ENCODE measurements at regions not wholly inside any gene's neighbourhood (a gene's known extent, or its start where the extent isn't known, plus 50 kb on each side); places are given as distances from the start of the nearest gene placed in this dataset.

DNA sequence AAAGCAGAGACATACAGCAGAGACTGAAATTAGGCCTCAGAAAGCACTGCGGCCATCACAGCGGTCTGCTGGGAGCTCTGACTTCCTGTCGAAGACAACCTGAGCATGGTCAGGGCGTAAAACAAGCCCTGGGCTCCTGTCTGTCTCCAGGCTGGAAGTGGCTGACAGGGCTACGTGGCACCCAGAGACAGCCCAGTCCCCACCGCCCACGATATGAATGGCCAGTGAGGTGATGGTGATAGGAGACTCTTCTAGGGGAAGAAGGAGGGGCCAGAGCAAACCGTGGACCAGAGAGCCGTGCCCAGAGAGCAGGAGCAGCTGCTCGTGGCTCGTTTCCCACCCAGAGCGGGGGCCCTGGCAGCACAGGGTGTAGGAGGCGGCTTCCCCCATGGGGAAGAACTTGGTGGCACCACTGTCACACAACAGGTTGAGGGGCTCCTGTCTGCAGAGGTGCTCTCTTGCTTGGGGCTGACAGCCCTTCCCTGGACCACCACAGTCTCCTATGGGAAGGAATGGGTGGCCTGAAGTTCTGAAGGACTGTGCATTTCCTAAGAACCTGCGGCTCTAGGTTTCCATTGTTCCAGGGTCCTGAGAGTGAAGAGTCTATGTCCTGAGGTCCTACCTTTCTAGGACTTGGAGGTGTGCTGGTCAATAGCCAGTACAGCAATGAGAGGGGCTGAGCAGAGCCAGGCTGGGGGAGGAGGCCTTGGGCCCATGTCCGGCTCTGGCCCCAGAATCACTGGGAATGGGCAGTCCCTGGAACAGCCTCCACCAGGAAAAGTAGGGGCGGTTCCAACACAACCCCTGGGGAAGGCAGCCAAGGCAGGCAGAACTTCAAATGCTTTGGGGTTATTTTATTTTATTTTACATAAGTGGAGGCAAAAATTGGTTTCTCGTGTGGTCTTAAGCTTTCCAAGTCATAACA is 56.4 kb downstream of the BARX1 start:
- peaks cover 0 to 2% of the 10 kb centered on the region in 2 experiments; a peak in 2 of 5 replicates for H3K27me3 ChIP-seq (ENCODE audit: control insufficient read depth in 1 of 2, insufficient read depth in 2 of 2, low read length in 2 of 2)
- H3K4me3 ChIP-seq (replicated peaks in 1 of 3; ENCODE audit: insufficient read depth in 1 of 3, low read depth in 2 of 3, low read length in 3 of 3) = no peak overlapping the region
- WGBS (ENCODE audit: low lambda C conversion rate) = 53% methylated on average over 13 of the region's 17 CpGs
- FAIRE-seq (no peak), ATAC-seq (no peak), DNase-seq (ENCODE audit: low spot score) (no peak)
- no peaks in the 10 kb centered on the region for H3K36me3 ChIP-seq (replicated peaks in 1 of 2; ENCODE audit: control insufficient read depth in 1 of 2, insufficient read depth in 2 of 2, low read length in 2 of 2)
- intact Hi-C loops (cut with micrococcal nuclease; ENCODE audit: unreplicated experiment) = no loop called here
- H2AFZ ChIP-seq (ENCODE audit: low read length) = no peak overlapping the region
- no peak for TF ChIP-seq MEF2D (CRISPR knock-in tag; IDR thresholded peaks at IDR 0.05)
- no peak for TF ChIP-seq MBD4 (IDR thresholded peaks at IDR 0.05; ENCODE audit: borderline replicate concordance, low read length)
- no peak for TF ChIP-seq ZNF549 (CRISPR knock-in tag; IDR thresholded peaks at IDR 0.05)
- TF ChIP-seq, protein P1, sequence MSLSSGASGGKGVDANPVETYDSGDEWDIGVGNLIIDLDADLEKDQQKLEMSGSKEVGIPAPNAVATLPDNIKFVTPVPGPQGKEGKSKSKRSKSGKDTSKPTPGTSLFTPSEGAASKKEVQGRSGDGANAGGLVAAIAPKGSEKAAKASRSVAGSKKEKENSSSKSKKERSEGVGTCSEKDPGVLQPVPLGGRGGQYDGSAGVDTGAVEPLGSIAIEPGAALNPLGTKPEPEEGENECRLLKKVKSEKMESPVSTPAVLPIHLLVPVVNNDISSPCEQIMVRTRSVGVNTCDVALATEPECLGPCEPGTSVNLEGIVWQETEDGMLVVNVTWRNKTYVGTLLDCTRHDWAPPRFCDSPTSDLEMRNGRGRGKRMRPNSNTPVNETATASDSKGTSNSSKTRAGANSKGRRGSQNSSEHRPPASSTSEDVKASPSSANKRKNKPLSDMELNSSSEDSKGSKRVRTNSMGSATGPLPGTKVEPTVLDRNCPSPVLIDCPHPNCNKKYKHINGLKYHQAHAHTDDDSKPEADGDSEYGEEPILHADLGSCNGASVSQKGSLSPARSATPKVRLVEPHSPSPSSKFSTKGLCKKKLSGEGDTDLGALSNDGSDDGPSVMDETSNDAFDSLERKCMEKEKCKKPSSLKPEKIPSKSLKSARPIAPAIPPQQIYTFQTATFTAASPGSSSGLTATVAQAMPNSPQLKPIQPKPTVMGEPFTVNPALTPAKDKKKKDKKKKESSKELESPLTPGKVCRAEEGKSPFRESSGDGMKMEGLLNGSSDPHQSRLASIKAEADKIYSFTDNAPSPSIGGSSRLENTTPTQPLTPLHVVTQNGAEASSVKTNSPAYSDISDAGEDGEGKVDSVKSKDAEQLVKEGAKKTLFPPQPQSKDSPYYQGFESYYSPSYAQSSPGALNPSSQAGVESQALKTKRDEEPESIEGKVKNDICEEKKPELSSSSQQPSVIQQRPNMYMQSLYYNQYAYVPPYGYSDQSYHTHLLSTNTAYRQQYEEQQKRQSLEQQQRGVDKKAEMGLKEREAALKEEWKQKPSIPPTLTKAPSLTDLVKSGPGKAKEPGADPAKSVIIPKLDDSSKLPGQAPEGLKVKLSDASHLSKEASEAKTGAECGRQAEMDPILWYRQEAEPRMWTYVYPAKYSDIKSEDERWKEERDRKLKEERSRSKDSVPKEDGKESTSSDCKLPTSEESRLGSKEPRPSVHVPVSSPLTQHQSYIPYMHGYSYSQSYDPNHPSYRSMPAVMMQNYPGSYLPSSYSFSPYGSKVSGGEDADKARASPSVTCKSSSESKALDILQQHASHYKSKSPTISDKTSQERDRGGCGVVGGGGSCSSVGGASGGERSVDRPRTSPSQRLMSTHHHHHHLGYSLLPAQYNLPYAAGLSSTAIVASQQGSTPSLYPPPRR (CRISPR knock-in tag; IDR thresholded peaks at IDR 0.05; ENCODE audit: borderline replicate concordance) = no peak
- TF ChIP-seq SCMH1 (CRISPR knock-in tag; IDR thresholded peaks at IDR 0.05; ENCODE audit: borderline replicate concordance) = no peak
- TF ChIP-seq ZNF441 (CRISPR knock-in tag; IDR thresholded peaks at IDR 0.05; ENCODE audit: borderline replicate concordance) = no peak
- no peak for TF ChIP-seq KLF12 (CRISPR knock-in tag; IDR thresholded peaks at IDR 0.05; ENCODE audit: borderline replicate concordance)
- TF ChIP-seq TAF1 (CRISPR knock-in tag; IDR thresholded peaks at IDR 0.05) = no peak
- no peak for TF ChIP-seq CCDC6 (CRISPR knock-in tag; IDR thresholded peaks at IDR 0.05)
- TF ChIP-seq ZNF501 (CRISPR knock-in tag; IDR thresholded peaks at IDR 0.05) = no peak
- no peak for TF ChIP-seq ZNF138 (CRISPR knock-in tag; IDR thresholded peaks at IDR 0.05; ENCODE audit: low read depth)
- TF ChIP-seq REXO4 (CRISPR knock-in tag; IDR thresholded peaks at IDR 0.05; ENCODE audit: borderline replicate concordance) = no peak
- TF ChIP-seq FOXC1 (CRISPR knock-in tag; IDR thresholded peaks at IDR 0.05; ENCODE audit: borderline replicate concordance) = no peak
- no peak for TF ChIP-seq ZZZ3 (CRISPR knock-in tag; IDR thresholded peaks at IDR 0.05; ENCODE audit: borderline replicate concordance)
- TF ChIP-seq, protein P2, sequence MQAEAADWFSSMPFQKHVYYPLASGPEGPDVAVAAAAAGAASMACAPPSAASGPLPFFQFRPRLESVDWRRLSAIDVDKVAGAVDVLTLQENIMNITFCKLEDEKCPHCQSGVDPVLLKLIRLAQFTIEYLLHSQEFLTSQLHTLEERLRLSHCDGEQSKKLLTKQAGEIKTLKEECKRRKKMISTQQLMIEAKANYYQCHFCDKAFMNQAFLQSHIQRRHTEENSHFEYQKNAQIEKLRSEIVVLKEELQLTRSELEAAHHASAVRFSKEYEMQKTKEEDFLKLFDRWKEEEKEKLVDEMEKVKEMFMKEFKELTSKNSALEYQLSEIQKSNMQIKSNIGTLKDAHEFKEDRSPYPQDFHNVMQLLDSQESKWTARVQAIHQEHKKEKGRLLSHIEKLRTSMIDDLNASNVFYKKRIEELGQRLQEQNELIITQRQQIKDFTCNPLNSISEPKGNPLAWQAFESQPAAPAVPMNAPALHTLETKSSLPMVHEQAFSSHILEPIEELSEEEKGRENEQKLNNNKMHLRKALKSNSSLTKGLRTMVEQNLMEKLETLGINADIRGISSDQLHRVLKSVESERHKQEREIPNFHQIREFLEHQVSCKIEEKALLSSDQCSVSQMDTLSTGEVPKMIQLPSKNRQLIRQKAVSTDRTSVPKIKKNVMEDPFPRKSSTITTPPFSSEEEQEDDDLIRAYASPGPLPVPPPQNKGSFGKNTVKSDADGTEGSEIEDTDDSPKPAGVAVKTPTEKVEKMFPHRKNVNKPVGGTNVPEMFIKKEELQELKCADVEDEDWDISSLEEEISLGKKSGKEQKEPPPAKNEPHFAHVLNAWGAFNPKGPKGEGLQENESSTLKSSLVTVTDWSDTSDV (CRISPR knock-in tag; IDR thresholded peaks at IDR 0.05) = no peak
- CTCF ChIA-PET (ENCODE audit: low intra/inter-chr PET ratio, low total read pairs) = no interaction called here
- POLR2A ChIA-PET = no interaction called here
- peaks cover 17% of the 10 kb centered on the region for H3K4me1 ChIP-seq (ENCODE audit: insufficient read depth, low read length)
- no peak overlapping the region for H3K4me2 ChIP-seq (ENCODE audit: low read depth, low read length)
- no peak overlapping the region for H3K9ac ChIP-seq (ENCODE audit: insufficient read depth, low read depth, low read length)
- no peaks in the 10 kb centered on the region for H3K9me3 ChIP-seq (ENCODE audit: low read length)
- H3K27ac ChIP-seq (ENCODE audit: extremely low read length, insufficient read depth, low read length) = no peak overlapping the region
- H3K79me2 ChIP-seq (ENCODE audit: insufficient read depth, low read length) = no peaks in the 10 kb centered on the region
- H4K20me1 ChIP-seq (ENCODE audit: insufficient read depth, low read length) = no peaks in the 10 kb centered on the region
- BruUV-seq (replicated peaks) = no TSS peak
- in situ Hi-C loops (cut with HindIII; ENCODE audit: extremely low pct_ligation_motif_present, low pct_unique_long_range_greater_than_20kb) = no loop called here

All from HepG2 (cell line).